Neural cell (in vitro differentiated cells): ENCODE measurements at regions not wholly inside any gene's neighbourhood (a gene's known extent, or its start where the extent isn't known, plus 50 kb on each side); places are given as distances from the start of the nearest gene placed in this dataset.

Source experiments
- H2AFZ ChIP-seq: fragments of 200-600, 300-800 bp; sonication (generic), shearing (Covaris generic); 2 replicates; pipeline ENCODE4 v1.6.0; 2014; ENCODE audit warnings: low read depth, mild to moderate bottlenecking, antibody characterized with exemption, low read length, moderate library complexity
- H3F3A ChIP-seq: fragments of 200-600 bp; shearing (Covaris generic); 2 replicates; pipeline ENCODE4 v1.6.1; 2016; ENCODE audit warnings: mild to moderate bottlenecking, moderate library complexity, mixed read lengths, antibody characterized with exemption, low read length; ENCODE audit not compliant: insufficient read depth, poor library complexity, severe bottlenecking
- H3K27ac ChIP-seq: fragments of 200-600, 300-800 bp; sonication (generic), shearing (Covaris generic); 2 replicates; pipeline ENCODE4 v1.5.1; 2014; ENCODE audit warnings: mild to moderate bottlenecking, low read length, moderate library complexity
- H3K27me3 ChIP-seq: fragments of 300-800, 200-600 bp; sonication (generic), shearing (Covaris generic); 2 replicates; pipeline ENCODE4 v1.6.0; 2014; ENCODE audit warnings: mild to moderate bottlenecking, low read depth, low read length, moderate library complexity; ENCODE audit not compliant: insufficient read depth
- H3K36me3 ChIP-seq: fragments of 300-800, 200-600 bp; sonication (generic), shearing (Covaris generic); 2 replicates; pipeline ENCODE4 v1.5.1; 2014; ENCODE audit warnings: mild to moderate bottlenecking, antibody characterized with exemption, low read length, moderate library complexity; ENCODE audit not compliant: insufficient read depth
- H3K4me2 ChIP-seq: fragments of 300-800, 200-600 bp; sonication (generic), shearing (Covaris generic); 2 replicates; pipeline ENCODE4 v1.6.0; 2014; ENCODE audit warnings: mild to moderate bottlenecking, low read length
- H3K4me3 ChIP-seq: fragments of 300-800, 200-600 bp; sonication (generic), shearing (Covaris generic); 2 replicates; pipeline ENCODE4 v1.5.1; 2014; ENCODE audit warnings: mild to moderate bottlenecking, low read length, moderate library complexity
- H3K79me2 ChIP-seq: fragments of 200-600 bp; shearing (Covaris generic); replicated peaks from 2 replicates; pipeline ENCODE4 v1.6.0; 2014; ENCODE audit warnings: mild to moderate bottlenecking, low read length, moderate library complexity; ENCODE audit not compliant: insufficient read depth
- H3K9ac ChIP-seq: fragments of 300-800, 200-600 bp; sonication (generic), shearing (Covaris generic); 2 replicates; pipeline ENCODE4 v1.6.1; 2016; ENCODE audit warnings: mild to moderate bottlenecking, low read length, mixed read lengths
- H3K9me2 ChIP-seq: fragments of 200-600 bp; shearing (Covaris generic); 2 replicates; pipeline ENCODE4 v1.6.1; 2016; ENCODE audit warnings: mild to moderate bottlenecking, low read length, mixed read lengths; ENCODE audit not compliant: insufficient read depth
- H3K9me3 ChIP-seq: fragments of 200-600, 300-800 bp; sonication (generic), shearing (Covaris generic); 2 replicates; pipeline ENCODE4 v1.6.1; 2016; ENCODE audit warnings: mild to moderate bottlenecking, mixed run types, low read length, moderate library complexity, mixed read lengths
- H4K20me1 ChIP-seq: fragments of 200-600 bp; shearing (Covaris generic); 2 replicates; pipeline ENCODE4 v1.6.1; 2016; ENCODE audit warnings: mild to moderate bottlenecking, mixed run types; ENCODE audit not compliant: insufficient read depth
- CTCF ChIP-seq: fragments of 450-650 bp; IDR thresholded peaks from 2 replicates; pipeline ENCODE4 v1.5.1; 2014; ENCODE audit warnings: antibody characterized with exemption, mild to moderate bottlenecking, moderate library complexity; ENCODE audit not compliant: poor library complexity, severe bottlenecking
- EP300 ChIP-seq: fragments of 450-650 bp; conservative IDR thresholded peaks from 2 replicates; pipeline ENCODE4 v1.6.1; 2014; ENCODE audit warnings: antibody characterized with exemption, mild to moderate bottlenecking, moderate library complexity; ENCODE audit not compliant: poor library complexity, severe bottlenecking
- EZH2 ChIP-seq: fragments of 200-600, 300-800 bp; shearing (Covaris generic), sonication (generic); IDR thresholded peaks from 2 replicates; pipeline ENCODE4 v1.6.1; 2014; ENCODE audit warnings: antibody characterized with exemption, low read length, borderline replicate concordance, mild to moderate bottlenecking; ENCODE audit not compliant: insufficient read depth, poor library complexity, severe bottlenecking
- MXI1 ChIP-seq: fragments of 450-650 bp; conservative IDR thresholded peaks from 2 replicates; pipeline ENCODE4 v1.6.1; 2014; ENCODE audit warnings: antibody characterized with exemption, mild to moderate bottlenecking; ENCODE audit not compliant: poor library complexity, severe bottlenecking
- POLR2AphosphoS5 ChIP-seq: IDR thresholded peaks from 2 replicates; pipeline ENCODE4 v1.6.1; 2012
- RAD21 ChIP-seq: fragments of 450-650 bp; conservative IDR thresholded peaks from 2 replicates; pipeline ENCODE4 v1.6.1; 2014; ENCODE audit warnings: antibody characterized with exemption, mild to moderate bottlenecking, moderate library complexity
- REST ChIP-seq: IDR thresholded peaks from 2 replicates; pipeline ENCODE4 v1.6.1; 2012; ENCODE audit warnings: borderline replicate concordance
- SMC3 ChIP-seq: fragments of 450-650 bp; conservative IDR thresholded peaks from 2 replicates; pipeline ENCODE4 v1.6.1; 2014; ENCODE audit warnings: antibody characterized with exemption, mild to moderate bottlenecking, moderate library complexity; ENCODE audit not compliant: poor library complexity
- TAF1 ChIP-seq: IDR thresholded peaks from 2 replicates; pipeline ENCODE4 v1.6.1; 2012; ENCODE audit warnings: low read depth

GRCh38 chr1:181257117-181257516, 168.6 kb downstream of the IER5 start (continued):
- TF ChIP-seq CTCF (no peak), TAF1 (no peak)

GRCh38 chr1:181259026-181259745, 170.7 kb downstream of the IER5 start:
- TF ChIP-seq REST, result no peak
- TF ChIP-seq RAD21, result no peak
- no peak for TF ChIP-seq POLR2AphosphoS5
- TF ChIP-seq MXI1, result no peak
- TF ChIP-seq CTCF, result no peak
- no peak for TF ChIP-seq SMC3
- TF ChIP-seq TAF1, result no peak
- TF ChIP-seq EP300, result no peak
- no peak overlapping the region for H2AFZ ChIP-seq
- H3K27ac ChIP-seq, result no peak overlapping the region
- no peak overlapping the region for H3K4me3 ChIP-seq
- H3K27me3 ChIP-seq, result no peaks in the 10 kb centered on the region
- no peaks in the 10 kb centered on the region for H4K20me1 ChIP-seq
- no peaks in the 10 kb centered on the region for H3F3A ChIP-seq
- H3K36me3 ChIP-seq, result no peaks in the 10 kb centered on the region
- H3K79me2 ChIP-seq, result no peaks in the 10 kb centered on the region
- H3K9me2 ChIP-seq, result no peaks in the 10 kb centered on the region
- no peak overlapping the region for H3K4me2 ChIP-seq
- H3K9me3 ChIP-seq, result no peaks in the 10 kb centered on the region
- H3K9ac ChIP-seq, result no peak overlapping the region

GRCh38 chr1:181260271-181260670, 171.8 kb downstream of the IER5 start:
- Histone ChIP-seq H3K9ac (no peak overlapping the region), H3K27ac (no peak overlapping the region), H3K79me2 (no peaks in the 10 kb centered on the region), H3K4me3 (no peak overlapping the region), H3F3A (no peaks in the 10 kb centered on the region), H3K9me3 (no peaks in the 10 kb centered on the region), H3K9me2 (no peaks in the 10 kb centered on the region), H3K27me3 (no peaks in the 10 kb centered on the region), H4K20me1 (no peaks in the 10 kb centered on the region), H2AFZ (no peak overlapping the region), H3K36me3 (no peaks in the 10 kb centered on the region), H3K4me2 (no peak overlapping the region)
- no peak for TF ChIP-seq MXI1
- no peak for TF ChIP-seq TAF1
- no peak for TF ChIP-seq CTCF
- TF ChIP-seq RAD21, result no peak
- TF ChIP-seq EP300, result no peak
- no peak for TF ChIP-seq SMC3
- TF ChIP-seq EZH2, result no peak
- TF ChIP-seq REST, result no peak
- TF ChIP-seq POLR2AphosphoS5, result no peak
